ENCODE measurements at regions not wholly inside any gene's neighbourhood (a gene's known extent, or its start where the extent isn't known, plus 50 kb on each side); places are given as distances from the start of the nearest gene placed in this dataset.

GRCh38 chr20:60974441-60974945, 277.6 kb upstream of the CDH4 start:
- no peak overlapping the region for H3K27ac Mint-ChIP-seq (ENCODE audit: unreplicated experiment)
- no peak overlapping the region for H3K4me3 Mint-ChIP-seq (ENCODE audit: unreplicated experiment)
- H3K9me3 Mint-ChIP-seq (ENCODE audit: unreplicated experiment) = peaks cover 15% of the 10 kb centered on the region
- no peaks in the 10 kb centered on the region for H3K27me3 Mint-ChIP-seq (ENCODE audit: unreplicated experiment)
- H3K4me1 Mint-ChIP-seq (ENCODE audit: unreplicated experiment) = no peaks in the 10 kb centered on the region
- H3K36me3 Mint-ChIP-seq (ENCODE audit: unreplicated experiment) = no peaks in the 10 kb centered on the region
- no peak for TF ChIP-seq CTCF (IDR thresholded peaks at IDR 0.05)
- no peak for DNase-seq (ENCODE audit: extremely low spot score, unreplicated experiment)

- no peak for DNase-seq (ENCODE audit: extremely low spot score, unreplicated experiment)
- Mint-ChIP-seq H3K4me1 (ENCODE audit: unreplicated experiment) (no peaks in the 10 kb centered on the region), H3K4me3 (ENCODE audit: unreplicated experiment) (no peak overlapping the region), H3K27ac (ENCODE audit: unreplicated experiment) (no peak overlapping the region), H3K36me3 (ENCODE audit: unreplicated experiment) (no peaks in the 10 kb centered on the region), H3K27me3 (ENCODE audit: unreplicated experiment) (no peaks in the 10 kb centered on the region), H3K9me3 (ENCODE audit: unreplicated experiment) (peaks cover 29% of the 10 kb centered on the region)
- TF ChIP-seq CTCF (IDR thresholded peaks at IDR 0.05) = no peak
Measured at GRCh38 chr20:60976139-60976538, 275.9 kb upstream of the CDH4 start.

GRCh38 chr20:60976913-60977312, 275.1 kb upstream of the CDH4 start:
- Mint-ChIP-seq H3K9me3 (ENCODE audit: unreplicated experiment) (peaks cover 29% of the 10 kb centered on the region), H3K4me3 (ENCODE audit: unreplicated experiment) (no peak overlapping the region), H3K27me3 (ENCODE audit: unreplicated experiment) (no peaks in the 10 kb centered on the region), H3K27ac (ENCODE audit: unreplicated experiment) (no peak overlapping the region), H3K4me1 (ENCODE audit: unreplicated experiment) (no peaks in the 10 kb centered on the region), H3K36me3 (ENCODE audit: unreplicated experiment) (no peaks in the 10 kb centered on the region)
- DNase-seq (ENCODE audit: extremely low spot score, unreplicated experiment) = no peak
- TF ChIP-seq CTCF (IDR thresholded peaks at IDR 0.05) = no peak

GRCh38 chr20:60977901-60978300, 274.2 kb upstream of the CDH4 start:
- H3K27me3 Mint-ChIP-seq (ENCODE audit: unreplicated experiment) = no peaks in the 10 kb centered on the region
- H3K9me3 Mint-ChIP-seq (ENCODE audit: unreplicated experiment) = peaks cover 29% of the 10 kb centered on the region
- TF ChIP-seq CTCF (IDR thresholded peaks at IDR 0.05) = no peak
- no peaks in the 10 kb centered on the region for H3K4me1 Mint-ChIP-seq (ENCODE audit: unreplicated experiment)
- no peak overlapping the region for H3K27ac Mint-ChIP-seq (ENCODE audit: unreplicated experiment)
- DNase-seq (ENCODE audit: extremely low spot score, unreplicated experiment) = no peak
- no peak overlapping the region for H3K4me3 Mint-ChIP-seq (ENCODE audit: unreplicated experiment)
- no peaks in the 10 kb centered on the region for H3K36me3 Mint-ChIP-seq (ENCODE audit: unreplicated experiment)

- TF ChIP-seq CTCF (IDR thresholded peaks at IDR 0.05) = no peak
- no peaks in the 10 kb centered on the region for H3K36me3 Mint-ChIP-seq (ENCODE audit: unreplicated experiment)
- DNase-seq (ENCODE audit: extremely low spot score, unreplicated experiment) = no peak
- no peaks in the 10 kb centered on the region for H3K4me1 Mint-ChIP-seq (ENCODE audit: unreplicated experiment)
- no peaks in the 10 kb centered on the region for H3K27me3 Mint-ChIP-seq (ENCODE audit: unreplicated experiment)
- no peak overlapping the region for H3K27ac Mint-ChIP-seq (ENCODE audit: unreplicated experiment)
- H3K4me3 Mint-ChIP-seq (ENCODE audit: unreplicated experiment) = no peak overlapping the region
- H3K9me3 Mint-ChIP-seq (ENCODE audit: unreplicated experiment) = peaks cover 28% of the 10 kb centered on the region
Measured at GRCh38 chr20:60984666-60985065, 267.4 kb upstream of the CDH4 start.
